NOMO-1 treated with DMSO at 0.1 percent for 48 hours (cell line): ENCODE measurements at regions not wholly inside any gene's neighbourhood (a gene's known extent, or its start where the extent isn't known, plus 50 kb on each side); places are given as distances from the start of the nearest gene placed in this dataset.

Experiments
- DNase-seq: peaks from one replicate; lab custom pipeline; 2025; ENCODE audit not compliant: unreplicated experiment; lab: John Stamatoyannopoulos, UW

DNA sequence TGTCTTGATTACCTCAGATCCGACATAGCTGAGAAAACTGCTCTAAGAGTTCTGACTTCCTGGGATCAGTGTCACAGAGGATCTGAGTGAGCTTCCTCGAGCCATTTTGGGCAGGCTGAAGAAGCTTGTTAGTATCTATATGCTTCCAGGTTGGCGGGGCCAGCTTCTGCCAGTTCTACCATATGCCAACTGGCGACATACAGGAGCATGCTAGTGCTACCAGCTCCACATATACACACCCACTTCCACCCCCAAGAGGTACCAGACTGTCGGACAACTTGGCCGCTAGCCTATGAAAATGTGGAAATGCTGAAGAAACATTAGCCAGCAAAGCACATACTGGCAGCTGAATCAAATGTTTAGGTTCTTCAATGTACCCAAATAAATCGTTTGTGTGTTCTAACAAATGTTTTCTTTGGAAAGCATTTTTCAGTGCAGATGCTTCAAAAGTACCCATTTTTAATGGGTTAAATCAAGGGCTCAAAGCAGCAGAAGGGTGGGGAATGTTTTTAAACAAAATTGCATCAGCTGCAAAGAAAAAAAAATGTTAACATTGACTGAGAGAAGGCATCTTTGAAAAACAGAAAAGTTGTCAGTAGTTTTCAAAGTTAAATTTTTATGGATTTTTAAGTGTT lies 163.7 kb downstream of the KLF12 start:
- DNase-seq, result no peak

- DNase-seq, result no peak
These were observed 166.6 kb downstream of the KLF12 start for GRCh38 chr13:73967397-73968165.

DNA sequence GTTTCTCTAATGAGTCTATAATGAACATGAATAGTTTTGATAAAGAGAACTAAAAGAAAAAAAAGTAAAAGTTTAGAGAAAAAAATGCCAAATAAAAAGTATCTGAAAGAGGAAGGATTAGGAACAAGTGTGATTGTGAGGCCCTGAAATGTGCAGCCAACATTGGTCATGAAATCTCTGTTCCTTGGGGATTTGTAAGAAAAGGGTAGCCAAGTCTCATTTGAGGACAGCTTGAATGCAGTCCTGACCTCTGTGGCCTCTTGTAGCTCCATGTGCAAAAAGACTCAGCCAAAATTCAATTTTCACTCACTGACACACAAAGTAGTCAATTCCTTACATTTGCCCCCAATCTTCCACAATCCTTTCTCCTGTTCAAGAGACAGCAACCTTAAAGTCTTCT lies 167.9 kb downstream of the KLF12 start:
- no peak for DNase-seq

GRCh38 chr13:73962284-73962683 lies 171.9 kb downstream of the KLF12 start:
- DNase-seq, result no peak

- DNase-seq, result no peak
These were observed 173.0 kb downstream of the KLF12 start for GRCh38 chr13:73961181-73961580.

GRCh38 chr13:73960474-73960873 lies 173.7 kb downstream of the KLF12 start:
- no peak for DNase-seq

DNA sequence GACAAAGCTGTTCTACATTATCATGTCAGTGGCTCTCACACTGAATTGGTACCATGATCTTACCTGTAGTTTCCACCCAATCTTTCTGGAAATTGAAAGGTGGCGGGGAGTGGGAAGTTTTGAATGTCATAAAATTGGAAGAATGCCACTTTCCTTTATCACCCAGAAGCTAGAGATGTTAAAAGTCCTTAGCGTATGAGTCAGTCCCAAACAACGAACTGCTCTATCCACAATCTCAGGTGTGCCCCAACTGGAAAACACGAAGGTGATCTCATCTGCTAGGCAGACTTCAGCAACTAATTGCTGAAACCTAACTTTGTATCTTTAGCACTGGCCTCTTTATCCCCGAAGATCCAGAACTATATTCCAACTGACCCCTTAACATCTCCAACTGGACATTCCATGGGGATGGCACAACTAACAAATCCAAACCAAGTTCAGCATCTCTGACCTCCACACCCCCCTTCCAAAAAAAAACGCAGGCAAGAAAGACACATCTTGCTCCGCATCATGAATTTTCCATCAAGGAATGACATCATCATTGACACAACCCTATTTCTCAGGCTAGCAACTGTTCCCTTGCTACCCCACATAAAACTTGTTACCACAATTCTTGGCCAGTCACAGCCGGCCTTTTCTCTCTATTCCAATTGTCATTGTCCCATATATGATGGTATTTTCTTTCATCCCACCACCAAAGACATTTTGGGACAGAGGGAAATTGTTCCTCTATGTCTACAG lies 175.4 kb downstream of the KLF12 start:
- DNase-seq, result no peak

DNA sequence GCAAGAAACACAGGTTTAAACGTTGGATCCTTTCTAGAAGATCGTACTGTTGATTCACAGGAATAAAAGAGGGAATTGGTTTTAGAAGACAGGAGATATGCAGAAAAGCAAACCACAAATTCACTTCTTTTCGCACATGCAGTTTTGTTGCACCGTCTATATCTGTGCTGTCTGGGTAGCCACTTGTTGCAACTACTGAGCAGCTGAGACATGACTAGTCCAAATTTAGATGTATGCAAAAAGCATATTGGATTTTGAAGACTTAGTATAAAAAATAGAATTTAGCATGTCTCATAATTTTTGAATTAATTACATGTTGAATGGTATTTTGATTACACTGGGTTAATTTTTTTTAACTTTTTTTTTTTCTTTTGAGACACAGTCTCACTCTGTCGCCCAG lies 176.3 kb downstream of the KLF12 start:
- DNase-seq, result no peak

DNA sequence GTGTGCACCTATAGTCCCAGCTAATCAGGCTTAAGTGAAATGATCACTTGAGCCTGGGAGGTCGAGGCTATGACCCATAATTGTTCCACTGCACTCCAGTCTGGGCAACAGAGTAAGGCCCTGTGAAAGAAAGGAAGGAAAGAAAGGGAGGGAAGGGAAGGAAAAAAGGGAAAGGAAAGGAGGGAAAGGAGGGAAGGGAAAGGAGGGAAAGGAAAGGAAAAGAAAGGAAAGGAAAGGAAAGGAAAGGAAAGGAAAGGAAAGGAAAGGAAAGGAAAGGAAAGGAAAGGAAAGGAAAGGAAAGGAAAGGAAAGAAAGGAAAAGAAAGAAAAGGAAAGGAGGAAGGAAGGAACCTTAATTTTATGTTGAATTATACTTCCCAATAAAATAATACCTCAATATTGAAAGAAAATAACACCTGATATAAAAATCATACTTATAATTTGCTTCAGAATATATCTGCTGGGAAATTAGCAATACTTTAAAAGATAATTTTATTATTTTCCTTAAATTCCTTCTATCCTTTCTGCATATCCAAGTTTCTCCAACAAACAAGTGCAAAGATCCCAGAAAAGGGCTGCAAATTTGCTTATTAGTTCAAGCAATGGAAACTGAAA lies 177.3 kb downstream of the KLF12 start:
- no peak for DNase-seq

DNA sequence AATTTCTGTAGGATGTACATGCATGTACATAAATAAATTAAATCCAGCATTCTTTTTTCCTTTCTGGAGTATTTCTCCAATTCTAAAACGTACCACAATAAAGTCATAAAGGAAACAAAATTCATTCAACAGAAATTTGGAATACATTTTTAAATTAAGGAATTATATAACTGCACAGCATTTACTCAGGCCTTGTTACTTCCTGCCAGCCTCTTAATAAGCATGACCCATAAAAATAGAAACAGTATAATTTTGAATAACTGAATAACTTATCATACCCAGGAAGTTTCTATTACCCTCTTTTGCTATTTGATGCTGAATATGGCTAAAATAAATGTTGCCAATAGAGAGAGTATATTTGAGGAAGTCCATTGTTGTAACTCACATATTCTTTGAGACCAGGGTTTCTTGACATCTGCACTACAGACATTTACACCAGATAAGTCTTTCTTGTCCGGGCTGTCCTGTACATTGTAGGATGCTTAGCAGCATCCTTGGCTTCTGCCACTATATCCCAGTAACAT lies 178.2 kb downstream of the KLF12 start:
- no peak for DNase-seq

DNA sequence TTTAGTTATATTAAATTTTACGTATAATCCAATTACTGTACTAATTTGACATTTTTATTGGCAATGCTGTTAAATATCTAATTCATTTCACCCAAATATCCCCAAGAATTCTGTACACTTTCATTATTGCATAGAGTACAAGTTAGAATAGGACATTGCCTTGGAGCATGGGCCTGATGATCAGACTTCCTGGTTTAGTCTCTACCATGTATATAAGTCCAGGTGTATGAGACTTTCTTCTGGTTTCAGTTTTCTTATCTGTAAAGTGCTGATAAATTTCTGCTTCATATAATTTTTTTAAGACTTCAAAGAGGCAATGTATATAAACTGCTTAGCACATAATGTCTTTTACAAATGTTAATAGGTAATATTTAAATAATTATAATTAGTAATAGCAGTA lies 179.4 kb downstream of the KLF12 start:
- no peak for DNase-seq

DNA sequence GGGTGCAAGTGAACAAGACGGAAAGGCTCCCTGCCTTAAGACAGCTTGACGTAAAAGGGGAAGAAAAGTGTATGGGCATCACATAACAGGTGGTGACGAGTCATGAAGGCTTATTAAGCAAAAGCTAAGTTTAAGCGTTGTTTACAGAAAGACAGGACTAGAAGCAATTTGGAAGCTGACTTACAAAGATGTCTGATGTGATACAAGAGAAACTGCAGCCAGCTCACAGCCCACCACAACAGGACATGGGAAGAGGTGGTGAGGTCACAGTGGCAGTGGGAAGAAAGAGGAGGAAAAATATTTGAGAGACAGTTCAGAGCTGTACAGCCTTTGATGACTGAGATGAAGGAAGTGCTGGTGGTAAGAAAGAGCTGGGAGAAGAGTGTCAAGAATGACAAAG lies 181.6 kb downstream of the KLF12 start:
- DNase-seq, result no peak

- DNase-seq, result no peak
These were observed 185.2 kb downstream of the KLF12 start for GRCh38 chr13:73948848-73949529.

DNA sequence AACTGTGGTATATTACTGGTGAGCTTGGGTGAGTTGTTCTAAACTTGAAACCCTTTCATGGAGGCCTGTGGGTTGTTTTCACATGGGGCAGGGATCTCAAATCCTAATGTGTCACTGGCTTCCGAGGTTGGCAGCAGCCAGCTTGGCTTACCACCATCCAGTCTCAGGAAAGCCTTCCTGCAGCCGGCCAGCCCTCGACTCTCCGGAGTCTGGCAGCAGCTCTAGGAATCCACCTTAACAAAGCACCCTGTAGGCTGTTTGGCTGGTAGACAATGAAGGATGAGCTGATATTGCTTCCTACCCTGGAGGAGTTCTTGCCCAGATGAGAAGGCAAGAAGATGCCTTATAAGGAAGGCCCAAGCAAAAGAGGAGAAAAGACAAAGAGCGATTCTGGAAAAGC lies 188.3 kb downstream of the KLF12 start:
- no peak for DNase-seq

GRCh38 chr13:73945382-73945781 lies 188.8 kb downstream of the KLF12 start:
- DNase-seq, result no peak

- no peak for DNase-seq
These were observed 190.3 kb downstream of the KLF12 start for GRCh38 chr13:73943965-73944233.

- DNase-seq, result no peak
These were observed 190.9 kb downstream of the KLF12 start for GRCh38 chr13:73943137-73943964.

- no peak for DNase-seq
These were observed 192.5 kb downstream of the KLF12 start for GRCh38 chr13:73941752-73942151.

- no peak for DNase-seq
These were observed 194.1 kb downstream of the KLF12 start for GRCh38 chr13:73940098-73940497.

GRCh38 chr13:73939603-73940002 lies 194.6 kb downstream of the KLF12 start:
- no peak for DNase-seq
